Bronchial epithelial cell (primary cell): ENCODE measurements at regions not wholly inside any gene's neighbourhood (a gene's known extent, or its start where the extent isn't known, plus 50 kb on each side); places are given as distances from the start of the nearest gene placed in this dataset.
A peak's percentile ranks its signal among the peaks of the same experiment; 100 is the strongest.

Experiments used
- DNase-seq: peaks from one replicate; pipeline ENCODE4 v3.0.0-alpha.2; 2010; ENCODE audit warnings: low read depth
- FAIRE-seq: peaks from 2 replicates; lab custom pipeline; 2011; peaks lifted over from hg19 to GRCh38; lab: Jason Lieb, UNC
- H3K27me3 ChIP-seq: 2 replicates; pipeline ENCODE4 v1.5.1; 2011; ENCODE audit warnings: low read length; ENCODE audit not compliant: control insufficient read depth, insufficient read depth
- H3K36me3 ChIP-seq: 2 replicates; pipeline ENCODE4 v1.5.1; 2011; ENCODE audit warnings: low read length; ENCODE audit not compliant: control insufficient read depth, insufficient read depth
- H3K4me3 ChIP-seq: 2 replicates; pipeline ENCODE4 v1.5.1; 2011; ENCODE audit warnings: mild to moderate bottlenecking, low read depth, low read length, control low read depth
- CTCF ChIP-seq: IDR thresholded peaks from 2 replicates; pipeline ENCODE4 v1.5.1; 2011; ENCODE audit warnings: mild to moderate bottlenecking, moderate library complexity, low read length, control low read depth, inconsistent platforms; ENCODE audit not compliant: insufficient read depth, severe bottlenecking

GRCh38 chr11:92728628-92729027 lies 240.8 kb upstream of the MTNR1B start:
- H3K36me3 ChIP-seq: no peaks in the 10 kb centered on the region
- DNase-seq (no peak), FAIRE-seq (peak; percentile 58)
- TF ChIP-seq CTCF: no peak
- H3K27me3 ChIP-seq: no peaks in the 10 kb centered on the region
- no peak overlapping the region for H3K4me3 ChIP-seq

DNA sequence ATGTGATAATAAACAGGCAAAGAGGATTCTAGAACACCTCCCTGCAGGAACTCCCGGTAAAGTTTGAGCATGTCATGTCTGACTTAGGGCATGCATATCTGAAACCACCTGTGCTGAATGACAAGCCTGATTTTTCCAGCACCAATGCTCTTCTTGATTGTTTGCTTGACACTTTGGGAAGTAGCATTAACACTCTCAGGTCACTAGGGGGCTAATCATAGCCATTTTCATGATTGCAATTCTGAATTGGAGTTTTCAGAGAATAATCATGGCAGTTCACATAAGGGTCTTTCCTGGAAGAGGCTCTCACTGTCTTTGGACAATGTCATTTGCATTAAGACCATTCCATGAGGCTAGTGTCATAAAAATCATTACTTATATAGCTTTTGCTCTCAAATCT lies 234.4 kb upstream of the MTNR1B start:
- Histone ChIP-seq H3K27me3 (no peaks in the 10 kb centered on the region), H3K36me3 (no peaks in the 10 kb centered on the region), H3K4me3 (no peak overlapping the region)
- peak; percentile 48 for TF ChIP-seq CTCF
- FAIRE-seq: no peak
- peak; percentile 20 for DNase-seq

DNA sequence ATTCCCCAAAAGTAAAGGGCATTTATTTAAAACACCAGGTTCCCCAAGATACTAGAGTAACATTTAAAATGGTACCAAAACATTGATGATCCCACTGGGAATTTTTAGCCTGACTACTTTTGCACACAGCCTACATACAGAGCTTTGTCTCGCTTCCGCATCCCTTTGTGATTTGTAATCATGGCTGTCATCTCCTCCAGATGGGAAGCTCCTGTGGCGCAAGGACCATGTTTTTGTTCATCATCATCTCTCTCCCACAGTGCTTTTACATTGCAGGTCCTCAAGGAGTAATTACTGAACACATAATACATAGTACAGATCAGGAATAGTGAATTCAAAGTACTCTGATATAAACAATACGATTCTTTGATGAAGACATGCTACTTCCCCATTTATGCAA lies 231.2 kb upstream of the MTNR1B start:
- Histone ChIP-seq H3K4me3 (no peak overlapping the region), H3K36me3 (no peaks in the 10 kb centered on the region), H3K27me3 (no peaks in the 10 kb centered on the region)
- DNase-seq (no peak), FAIRE-seq (no peak)
- TF ChIP-seq CTCF: no peak

- DNase-seq (peak; percentile 5), FAIRE-seq (no peak)
- Histone ChIP-seq H3K27me3 (no peaks in the 10 kb centered on the region), H3K36me3 (no peaks in the 10 kb centered on the region), H3K4me3 (no peak overlapping the region)
- TF ChIP-seq CTCF: no peak
These were observed 230.4 kb upstream of the MTNR1B start for GRCh38 chr11:92739041-92739440.

GRCh38 chr11:92739491-92739890 lies 230.0 kb upstream of the MTNR1B start:
- no peak overlapping the region for H3K4me3 ChIP-seq
- TF ChIP-seq CTCF: no peak
- no peak for FAIRE-seq
- H3K36me3 ChIP-seq: no peaks in the 10 kb centered on the region
- DNase-seq: no peak
- no peaks in the 10 kb centered on the region for H3K27me3 ChIP-seq

- no peak for TF ChIP-seq CTCF
- Histone ChIP-seq H3K4me3 (no peak overlapping the region), H3K36me3 (no peaks in the 10 kb centered on the region), H3K27me3 (no peaks in the 10 kb centered on the region)
- FAIRE-seq (no peak), DNase-seq (no peak)
These were observed 229.2 kb upstream of the MTNR1B start for GRCh38 chr11:92740276-92740675.
